ENCODE measurements at regions not wholly inside any gene's neighbourhood (a gene's known extent, or its start where the extent isn't known, plus 50 kb on each side); places are given as distances from the start of the nearest gene placed in this dataset.

DNA sequence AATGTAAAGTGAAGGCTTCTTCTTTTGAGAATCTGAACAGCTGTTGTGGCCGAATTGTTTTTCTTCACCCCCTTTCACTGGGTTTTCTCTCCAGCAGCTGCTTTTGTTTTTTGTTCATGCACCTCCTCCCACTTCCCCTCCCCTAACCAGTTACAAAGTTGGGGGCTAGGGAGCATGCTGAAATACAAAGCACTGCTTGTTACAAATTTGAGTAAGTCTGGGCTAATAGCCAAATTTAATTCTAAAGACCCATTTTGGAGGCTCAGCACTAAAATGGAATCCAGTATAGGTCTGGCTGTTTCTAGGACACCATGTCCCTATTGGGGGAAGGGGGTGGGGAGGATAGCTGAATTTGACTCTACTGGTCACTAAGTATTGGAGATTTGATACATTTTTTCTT lies 89.2 kb upstream of the GPM6B start:
- intact Hi-C loops (cut with DNase I), result no loop called here
- TF ChIP-seq, protein P1, sequence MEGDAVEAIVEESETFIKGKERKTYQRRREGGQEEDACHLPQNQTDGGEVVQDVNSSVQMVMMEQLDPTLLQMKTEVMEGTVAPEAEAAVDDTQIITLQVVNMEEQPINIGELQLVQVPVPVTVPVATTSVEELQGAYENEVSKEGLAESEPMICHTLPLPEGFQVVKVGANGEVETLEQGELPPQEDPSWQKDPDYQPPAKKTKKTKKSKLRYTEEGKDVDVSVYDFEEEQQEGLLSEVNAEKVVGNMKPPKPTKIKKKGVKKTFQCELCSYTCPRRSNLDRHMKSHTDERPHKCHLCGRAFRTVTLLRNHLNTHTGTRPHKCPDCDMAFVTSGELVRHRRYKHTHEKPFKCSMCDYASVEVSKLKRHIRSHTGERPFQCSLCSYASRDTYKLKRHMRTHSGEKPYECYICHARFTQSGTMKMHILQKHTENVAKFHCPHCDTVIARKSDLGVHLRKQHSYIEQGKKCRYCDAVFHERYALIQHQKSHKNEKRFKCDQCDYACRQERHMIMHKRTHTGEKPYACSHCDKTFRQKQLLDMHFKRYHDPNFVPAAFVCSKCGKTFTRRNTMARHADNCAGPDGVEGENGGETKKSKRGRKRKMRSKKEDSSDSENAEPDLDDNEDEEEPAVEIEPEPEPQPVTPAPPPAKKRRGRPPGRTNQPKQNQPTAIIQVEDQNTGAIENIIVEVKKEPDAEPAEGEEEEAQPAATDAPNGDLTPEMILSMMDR (IDR thresholded peaks at IDR 0.05), result no peak
- TF ChIP-seq POLR2AphosphoS5 (IDR thresholded peaks at IDR 0.05; ENCODE audit: insufficient read depth in 1 of 2, low read depth in 1 of 2), result no peak
- no peak for TF ChIP-seq POLR2A (IDR thresholded peaks at IDR 0.05)
- no peaks in the 10 kb centered on the region for H3K36me3 ChIP-seq

DNA sequence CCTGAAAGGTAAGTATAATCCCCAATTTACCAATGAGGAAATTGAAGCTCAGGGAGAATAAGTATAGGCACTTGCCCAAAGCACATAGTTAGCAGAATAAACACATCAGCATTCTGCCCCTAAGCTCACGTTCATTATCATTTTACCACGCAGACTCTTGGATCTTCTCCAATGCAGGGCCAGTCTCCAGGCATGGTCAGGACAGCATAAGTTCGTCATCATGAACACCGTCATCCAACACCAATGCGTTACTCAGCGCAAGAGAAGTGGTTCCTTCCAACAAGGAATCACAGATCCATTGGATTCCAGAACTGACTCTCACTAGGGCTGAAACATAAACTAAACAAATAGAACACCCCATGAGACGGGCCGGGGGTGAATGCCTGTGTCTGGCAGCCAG lies 86.5 kb upstream of the GPM6B start:
- intact Hi-C loops (cut with DNase I), result no loop called here
- Histone ChIP-seq H3K4me3 (no peak overlapping the region), H3K27me3 (no peaks in the 10 kb centered on the region), H3K9me3 (no peaks in the 10 kb centered on the region), H3K27ac (no peak overlapping the region), H3K36me3 (no peaks in the 10 kb centered on the region), H3K4me1 (peaks cover 7% of the 10 kb centered on the region)
- TF ChIP-seq POLR2AphosphoS5 (IDR thresholded peaks at IDR 0.05; ENCODE audit: insufficient read depth in 1 of 2, low read depth in 1 of 2) (no peak), POLR2A (IDR thresholded peaks at IDR 0.05) (no peak)
- TF ChIP-seq, protein P1 (IDR thresholded peaks at IDR 0.05), result no peak
- DNase-seq (ENCODE audit: extremely low spot score in 2 of 2), result no peak

More for the DNA sequence above, 89.2 kb upstream of the GPM6B start:
- Histone ChIP-seq H3K27me3 (no peaks in the 10 kb centered on the region), H3K4me3 (no peak overlapping the region), H3K4me1 (no peaks in the 10 kb centered on the region), H3K9me3 (no peaks in the 10 kb centered on the region), H3K27ac (no peak overlapping the region)
- DNase-seq (ENCODE audit: extremely low spot score in 2 of 2), result no peak

DNA sequence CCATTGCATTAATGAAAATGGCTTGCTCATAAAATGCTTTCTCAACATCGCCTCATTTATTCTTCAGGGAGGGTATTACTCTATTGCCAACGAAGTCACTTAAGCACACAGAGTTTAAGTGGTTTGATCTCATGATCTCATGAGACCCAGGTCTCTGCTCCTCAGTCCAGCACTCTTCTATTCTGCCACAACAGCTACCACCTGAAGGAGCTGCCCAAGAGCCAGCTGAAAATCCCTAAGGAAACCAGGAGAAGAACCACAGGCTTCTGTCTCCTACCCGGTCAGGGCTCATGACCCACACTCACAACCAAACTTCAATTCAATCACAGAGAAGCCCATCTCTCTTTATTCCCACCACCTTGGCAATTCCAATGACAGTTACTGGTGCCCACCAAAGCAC lies 85.5 kb upstream of the GPM6B start:
- Histone ChIP-seq H3K36me3 (no peaks in the 10 kb centered on the region), H3K9me3 (no peaks in the 10 kb centered on the region), H3K4me3 (no peak overlapping the region), H3K27me3 (no peaks in the 10 kb centered on the region), H3K4me1 (peaks cover 10% of the 10 kb centered on the region), H3K27ac (no peak overlapping the region)
- TF ChIP-seq, protein P1 (IDR thresholded peaks at IDR 0.05), result no peak
- TF ChIP-seq POLR2A (IDR thresholded peaks at IDR 0.05) (no peak), POLR2AphosphoS5 (IDR thresholded peaks at IDR 0.05; ENCODE audit: insufficient read depth in 1 of 2, low read depth in 1 of 2) (no peak)
- no peak for DNase-seq (ENCODE audit: extremely low spot score in 2 of 2)
- intact Hi-C loops (cut with DNase I), result no loop called here

DNA sequence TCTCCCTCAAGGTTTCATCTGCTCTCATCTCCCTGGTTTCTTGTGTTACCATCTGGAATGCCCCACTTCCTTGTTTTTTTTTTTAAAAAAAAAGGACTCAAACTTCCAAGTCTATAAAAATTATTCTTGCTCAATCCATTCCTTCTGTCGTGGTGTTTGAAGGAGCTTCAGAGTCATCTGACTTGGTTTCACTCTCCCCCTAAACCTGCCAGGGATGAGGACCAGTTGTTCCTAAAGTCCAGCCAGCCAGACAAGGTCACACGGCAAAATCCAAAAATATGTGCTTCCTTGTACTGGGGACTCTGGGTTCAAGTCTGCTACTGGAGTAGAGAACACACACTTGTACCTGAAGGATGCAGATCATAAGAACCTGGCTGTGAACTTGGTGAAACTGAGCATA lies 84.5 kb upstream of the GPM6B start:
- no peaks in the 10 kb centered on the region for H3K36me3 ChIP-seq
- H3K4me1 ChIP-seq, result peaks cover 10% of the 10 kb centered on the region
- intact Hi-C loops (cut with DNase I), result no loop called here
- H3K27ac ChIP-seq, result no peak overlapping the region
- no peaks in the 10 kb centered on the region for H3K27me3 ChIP-seq
- TF ChIP-seq POLR2AphosphoS5 (IDR thresholded peaks at IDR 0.05; ENCODE audit: insufficient read depth in 1 of 2, low read depth in 1 of 2), result no peak
- TF ChIP-seq POLR2A (IDR thresholded peaks at IDR 0.05), result no peak
- TF ChIP-seq, protein P1 (IDR thresholded peaks at IDR 0.05), result no peak
- no peak for DNase-seq (ENCODE audit: extremely low spot score in 2 of 2)
- no peak overlapping the region for H3K4me3 ChIP-seq
- H3K9me3 ChIP-seq, result no peaks in the 10 kb centered on the region

DNA sequence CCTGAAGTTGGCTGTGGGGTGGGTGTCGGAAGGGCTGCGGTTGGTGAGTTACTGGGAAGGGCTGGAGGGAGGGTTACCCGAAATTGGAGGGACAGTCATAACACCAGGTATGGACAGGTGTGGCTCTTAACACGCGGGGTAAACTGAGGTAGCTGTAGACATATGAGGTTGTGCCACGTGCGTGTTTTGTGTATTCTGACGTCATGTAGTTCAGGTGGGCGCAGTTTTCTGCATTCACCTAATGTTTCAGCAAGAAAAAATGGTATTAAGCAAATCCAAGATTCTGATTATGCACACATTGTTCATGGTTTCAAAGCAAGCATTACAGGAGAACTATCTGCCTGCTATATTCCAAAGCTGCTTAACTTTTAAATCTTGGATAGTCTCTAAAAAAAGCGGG lies 83.5 kb upstream of the GPM6B start:
- no peak overlapping the region for H3K27ac ChIP-seq
- TF ChIP-seq POLR2A (IDR thresholded peaks at IDR 0.05), result no peak
- TF ChIP-seq, protein P1 (IDR thresholded peaks at IDR 0.05), result no peak
- no peak for TF ChIP-seq POLR2AphosphoS5 (IDR thresholded peaks at IDR 0.05; ENCODE audit: insufficient read depth in 1 of 2, low read depth in 1 of 2)
- H3K4me3 ChIP-seq, result no peak overlapping the region
- H3K9me3 ChIP-seq, result no peaks in the 10 kb centered on the region
- H3K36me3 ChIP-seq, result no peaks in the 10 kb centered on the region
- intact Hi-C loops (cut with DNase I), result no loop called here
- DNase-seq (ENCODE audit: extremely low spot score in 2 of 2), result no peak
- H3K27me3 ChIP-seq, result no peaks in the 10 kb centered on the region
- H3K4me1 ChIP-seq, result peaks cover 10% of the 10 kb centered on the region

Data from vagina (tissue), 2 donors.